HCT116 (cell line): ENCODE measurements at regions not wholly inside any gene's neighbourhood (a gene's known extent, or its start where the extent isn't known, plus 50 kb on each side); places are given as distances from the start of the nearest gene placed in this dataset.

ENCODE experiments used
- ATAC-seq: fragments of 200-7000 bp; cut with Tn5 transposase; 2 replicates; pipeline ENCODE4 v1.9.1; 2020; ENCODE audit warnings: mild to moderate bottlenecking, moderate library complexity
- BruUV-seq: library from RNA; stranded (reverse); fragments of 400-500 nt; replicated peaks from 2 replicates; lab custom pipeline; 2021; lab: Mats Ljungman, UMichigan
- CTCF ChIA-PET: fragments of 300-600 bp; sonication (Branson Sonifier 250); formaldehyde crosslinking; loops from one replicate; lab custom pipeline; 2021; ENCODE audit warnings: antibody characterized with exemption; lab: Charles Lee
- POLR2A ChIA-PET: fragments of 300-600, 350-600 bp; sonication (Branson Sonifier 250); formaldehyde crosslinking; loops from one replicate; lab custom pipeline; 2021; ENCODE audit warnings: antibody characterized with exemption; lab: Charles Lee
- RAD21 ChIA-PET, 2 experiments: fragments of 300-600 bp; sonication (Branson Sonifier 250); formaldehyde crosslinking; loops; one replicate each; lab custom pipeline; 2023; ENCODE audit warnings: low total read pairs in 2 of 2; ENCODE audit not compliant: uncharacterized antibody in 2 of 2, unreplicated experiment in 2 of 2, low non-redundant PET in 1 of 2; lab: Charles Lee
- DNase-seq: peaks from one replicate; pipeline ENCODE4 v3.0.0-alpha.2; 2010; ENCODE audit warnings: low read depth, low spot score
- H2AFZ ChIP-seq: fragments of 200-600 bp; shearing (Covaris generic), sonication (generic); 2 replicates; pipeline ENCODE4 v1.6.1; 2017; ENCODE audit warnings: low read depth, mixed run types, mixed read lengths, antibody characterized with exemption, low read length; ENCODE audit not compliant: poor library complexity, severe bottlenecking
- H3K27ac ChIP-seq: 2 replicates; pipeline ENCODE4 v1.5.1; 2012; ENCODE audit warnings: low read depth, low read length
- H3K27me3 ChIP-seq: fragments of 200-600 bp; sonication (generic); 2 replicates; pipeline ENCODE4 v1.6.1; 2016; ENCODE audit warnings: mixed run types, low read length, mixed read lengths; ENCODE audit not compliant: insufficient read depth
- H3K36me3 ChIP-seq, 2 experiments: fragments of 200-500 bp in 1 of 2; fragments of 200-600 bp in 1 of 2; sonication (Bioruptor generic) in 1 of 2; sonication (generic) in 1 of 2; 2 replicates each; pipeline versions ENCODE4 v1.5.1 to v1.6.1; 2014 to 2016; ENCODE audit warnings: low read length in 2 of 2, inconsistent platforms in 1 of 2, mixed read lengths in 1 of 2, mixed run types in 1 of 2; ENCODE audit not compliant: insufficient read depth in 2 of 2, control insufficient read depth in 1 of 2
- H3K4me1 ChIP-seq, 2 experiments: fragments of 200-600 bp in 1 of 2; sonication (generic) in 1 of 2; 2 replicates each; pipeline versions ENCODE4 v1.5.1 to v1.6.1; 2012 to 2017; ENCODE audit warnings: low read length in 2 of 2, inconsistent platforms in 1 of 2, mild to moderate bottlenecking in 1 of 2, mixed read lengths in 1 of 2, mixed run types in 1 of 2, moderate library complexity in 1 of 2; ENCODE audit not compliant: insufficient read depth in 2 of 2, control insufficient read depth in 1 of 2
- H3K4me2 ChIP-seq: fragments of 200-600 bp; sonication (generic); 2 replicates; pipeline ENCODE4 v1.6.1; 2017; ENCODE audit warnings: mixed run types, low read length, mixed read lengths
- H3K4me3 ChIP-seq, 2 experiments: fragments of 200-600 bp in 1 of 2; sonication (generic) in 1 of 2; replicated peaks in 1 of 2; 2 replicates each; pipeline ENCODE4 v1.5.1; 2011 to 2016; ENCODE audit warnings: low read length in 2 of 2, control low read depth in 1 of 2, low read depth in 1 of 2, mild to moderate bottlenecking in 1 of 2, mixed read lengths in 1 of 2, mixed run types in 1 of 2
- H3K79me2 ChIP-seq: fragments of 200-600 bp; sonication (generic); 2 replicates; pipeline ENCODE4 v1.6.1; 2017; ENCODE audit warnings: mild to moderate bottlenecking, mixed run types, low read length, moderate library complexity, mixed read lengths; ENCODE audit not compliant: insufficient read depth
- H3K9ac ChIP-seq: fragments of 200-600 bp; sonication (generic); 2 replicates; pipeline ENCODE4 v1.6.1; 2016; ENCODE audit warnings: low read length, mixed read lengths
- H3K9me2 ChIP-seq: fragments of 200-600 bp; sonication (generic), shearing (Covaris generic); 2 replicates; pipeline ENCODE4 v1.6.1; 2017; ENCODE audit warnings: mixed run types, mild to moderate bottlenecking, moderate library complexity; ENCODE audit not compliant: insufficient read depth
- H3K9me3 ChIP-seq, 2 experiments: fragments of 200-500 bp in 1 of 2; fragments of 200-600 bp in 1 of 2; sonication (Bioruptor generic) in 1 of 2; sonication (generic) in 1 of 2; 2 replicates each; pipeline ENCODE4 v1.6.1; 2014 to 2017; ENCODE audit warnings: low read length in 2 of 2, mixed read lengths in 2 of 2, inconsistent platforms in 1 of 2, low read depth in 1 of 2, mild to moderate bottlenecking in 1 of 2, mixed run types in 1 of 2, moderate library complexity in 1 of 2; ENCODE audit not compliant: control insufficient read depth in 1 of 2, insufficient read depth in 1 of 2
- H4K20me1 ChIP-seq: fragments of 200-600 bp; sonication (generic), shearing (Covaris generic); 2 replicates; pipeline ENCODE4 v1.6.1; 2017; ENCODE audit warnings: mixed run types, mild to moderate bottlenecking, moderate library complexity; ENCODE audit not compliant: insufficient read depth
- CBX3 ChIP-seq: IDR thresholded peaks from 2 replicates; pipeline ENCODE4 v1.6.1; 2012; ENCODE audit warnings: low read depth
- CTCF ChIP-seq, 3 experiments: fragments of 200-600 bp in 1 of 3; sonication (generic) in 1 of 3; IDR thresholded peaks in 2 of 3; conservative IDR thresholded peaks in 1 of 3; 2 replicates each; pipeline ENCODE4 v1.5.1; 2012 to 2017; ENCODE audit warnings: low read depth in 2 of 3, low read length in 2 of 3, antibody characterized with exemption in 1 of 3, borderline replicate concordance in 1 of 3, control low read depth in 1 of 3, mild to moderate bottlenecking in 1 of 3, mixed read lengths in 1 of 3, mixed run types in 1 of 3, moderate library complexity in 1 of 3; ENCODE audit not compliant: insufficient read depth in 1 of 3
- EZH2phosphoT487 ChIP-seq: fragments of 200-600 bp; IDR thresholded peaks from 2 replicates; pipeline ENCODE4 v1.6.1; 2018; ENCODE audit warnings: antibody characterized with exemption, borderline replicate concordance
- RAD21 ChIP-seq: IDR thresholded peaks from 2 replicates; pipeline ENCODE4 v1.6.1; 2012; ENCODE audit warnings: low read depth, mild to moderate bottlenecking
- REST ChIP-seq: IDR thresholded peaks from 2 replicates; pipeline ENCODE4 v1.6.1; 2012; ENCODE audit warnings: low read depth
- YY1 ChIP-seq: IDR thresholded peaks from 2 replicates; pipeline ENCODE4 v1.6.1; 2011; ENCODE audit warnings: low read length, low read depth, moderate library complexity, mild to moderate bottlenecking; ENCODE audit not compliant: insufficient replicate concordance; ENCODE audit errors: extremely low read depth
- ZNF274 ChIP-seq: fragments of 200-500 bp; sonication (Bioruptor generic); IDR thresholded peaks from 2 replicates; pipeline ENCODE4 v1.6.1; 2014; ENCODE audit warnings: mild to moderate bottlenecking, low read depth, low read length, inconsistent platforms
- intact Hi-C: fragments of 100-400 bp; cut with micrococcal nuclease; formaldehyde crosslinking; loops from 2 replicates; pipeline ENCODE4 v1.10.0; 2022

GRCh38 chr21:41664881-41665765 is 101.7 kb downstream of the RIPK4 start (continued):
- TF ChIP-seq REST (no peak), YY1 (no peak)

GRCh38 chr21:41663805-41664788 is 102.8 kb downstream of the RIPK4 start:
- no peaks in the 10 kb centered on the region for H3K9me3 ChIP-seq
- RAD21 ChIA-PET, result interaction anchor here in 1 of 2 experiments (0.6 to 1.0 kb wide), 3 partner anchors 52 to 114 kb away, joined by 3 read pairs; partner anchors contain the start of gene RIPK4
- H3K9me2 ChIP-seq, result no peaks in the 10 kb centered on the region
- CTCF ChIA-PET, result interaction anchor here (1.0 kb wide), 1 partner anchor 114 kb away, joined by 6 read pairs; no protein-coding TSS in a partner anchor
- TF ChIP-seq EZH2phosphoT487 (no peak), CTCF (IDR thresholded peaks at IDR 0.05 in 2 of 3, conservative IDR thresholded peaks at IDR 0.05 in 1 of 3; ENCODE audit: borderline replicate concordance in 1 of 3, insufficient read depth in 1 of 3, low read depth in 2 of 3, low read length in 2 of 3) (peak; percentile 24 to 41 (median 27); a peak in 3 of 6 replicates), RAD21 (peak; percentile 64), CBX3 (no peak), ZNF274 (no peak)
- H4K20me1 ChIP-seq, result no peaks in the 10 kb centered on the region
- ATAC-seq (peak; percentile 68), DNase-seq (no peak)
- peaks cover 8% of the 10 kb centered on the region; the same call in 1 of the 2 replicates for H3K27me3 ChIP-seq
- no TSS peak for BruUV-seq
- no peaks in the 10 kb centered on the region for H3K36me3 ChIP-seq
- H2AFZ ChIP-seq, result no peak overlapping the region
- POLR2A ChIA-PET, result no interaction called here
- H3K4me3 ChIP-seq, result no peak overlapping the region
- H3K9ac ChIP-seq, result no peak overlapping the region
- H3K4me1 ChIP-seq, result peaks cover 6 to 21% of the 10 kb centered on the region in 2 experiments; a peak in 3 of 4 replicates
- intact Hi-C loops, result loop anchor here (5.0 kb wide), 1 partner anchor 113 kb away; no protein-coding TSS in a partner anchor
- H3K79me2 ChIP-seq, result no peaks in the 10 kb centered on the region
- H3K27ac ChIP-seq, result no peak overlapping the region
- H3K4me2 ChIP-seq, result peak overlapping the region; percentile 45
